ENCODE measurements at regions not wholly inside any gene's neighbourhood (a gene's known extent, or its start where the extent isn't known, plus 50 kb on each side); places are given as distances from the start of the nearest gene placed in this dataset.

- TF ChIP-seq CTCF (conservative IDR thresholded peaks at IDR 0.05 in 1 of 2, IDR thresholded peaks at IDR 0.05 in 1 of 2; ENCODE audit: low read depth in 1 of 2, low read length in 2 of 2), result no peak
- TF ChIP-seq EZH2 (IDR thresholded peaks at IDR 0.05; ENCODE audit: low read length, missing control alignments), result no peak
These were observed 107.4 kb upstream of the CES5A start for GRCh38 chr16:55982597-55982996.
